H1 (cell line): ENCODE measurements at regions not wholly inside any gene's neighbourhood (a gene's known extent, or its start where the extent isn't known, plus 50 kb on each side); places are given as distances from the start of the nearest gene placed in this dataset.

ENCODE experiments used
- CTCF ChIA-PET: fragments of 300-600 bp; sonication (Branson Sonifier 250); formaldehyde crosslinking; loops from one replicate; lab custom pipeline; 2021; ENCODE audit not compliant: partially characterized antibody; lab: Charles Lee
- POLR2A ChIA-PET: fragments of 300-600 bp; sonication (Branson Sonifier 250); formaldehyde crosslinking; loops from one replicate; lab custom pipeline; 2021; ENCODE audit warnings: inconsistent platforms; ENCODE audit not compliant: partially characterized antibody; lab: Charles Lee
- DNase-seq, 2 experiments: peaks; one replicate each; pipeline versions ENCODE4 v3.0.0 to v3.0.0-alpha.2; 2010 to 2022; ENCODE audit warnings: low spot score in 2 of 2, low read depth in 1 of 2, mixed read lengths in 1 of 2
- FAIRE-seq: peaks from 2 replicates; lab custom pipeline; 2011; peaks lifted over from hg19 to GRCh38; lab: Jason Lieb, UNC
- H2AFZ ChIP-seq: 2 replicates; pipeline ENCODE4 v1.8.1; 2012; ENCODE audit warnings: low read length, inconsistent platforms
- H2AK5ac ChIP-seq: 2 replicates; pipeline ENCODE4 v1.6.1; 2013; ENCODE audit warnings: low read depth, low read length
- H2BK120ac ChIP-seq: replicated peaks from 2 replicates; pipeline ENCODE3; 2013; ENCODE audit warnings: low read depth, low read length, inconsistent platforms
- H2BK12ac ChIP-seq: 2 replicates; pipeline ENCODE4 v1.6.1; 2013; ENCODE audit warnings: low read depth, low read length
- H2BK15ac ChIP-seq: 2 replicates; pipeline ENCODE4 v1.6.1; 2013; ENCODE audit warnings: low read length
- H2BK20ac ChIP-seq: 2 replicates; pipeline ENCODE4 v1.6.1; 2013; ENCODE audit warnings: low read length
- H2BK5ac ChIP-seq: 2 replicates; pipeline ENCODE4 v1.6.1; 2013; ENCODE audit warnings: low read depth, low read length
- H3K14ac ChIP-seq: 2 replicates; pipeline ENCODE4 v1.6.1; 2013; ENCODE audit warnings: inconsistent platforms; ENCODE audit not compliant: insufficient read length
- H3K18ac ChIP-seq: 2 replicates; pipeline ENCODE4 v1.6.1; 2013; ENCODE audit warnings: low read length; ENCODE audit errors: extremely low read depth
- H3K23ac ChIP-seq: 2 replicates; pipeline ENCODE4 v1.6.1; 2013; ENCODE audit warnings: inconsistent platforms; ENCODE audit not compliant: insufficient read length
- H3K23me2 ChIP-seq: 2 replicates; pipeline ENCODE4 v1.6.1; 2013; ENCODE audit warnings: low read depth, low read length
- H3K27ac ChIP-seq: 2 replicates; pipeline ENCODE4 v1.6.1; 2011; ENCODE audit warnings: low read depth, low read length, inconsistent platforms
- H3K27me3 ChIP-seq, 4 experiments: replicated peaks in 1 of 4; 1 replicate in 1 of 4; 2 replicates in 3 of 4; pipeline versions ENCODE4 v1.6.1 to v1.8.1; 2011 to 2013; ENCODE audit warnings: low read length in 3 of 4, mild to moderate bottlenecking in 3 of 4, inconsistent platforms in 2 of 4, mixed read lengths in 2 of 4, moderate library complexity in 1 of 4; ENCODE audit not compliant: control insufficient read depth in 3 of 4, insufficient read depth in 3 of 4; ENCODE audit errors: extremely low read depth in 1 of 4
- H3K36me3 ChIP-seq, 4 experiments: 2 replicates each; pipeline versions ENCODE4 v1.6.1 to v1.8.1; 2011 to 2013; ENCODE audit warnings: mild to moderate bottlenecking in 4 of 4, low read length in 3 of 4, moderate library complexity in 2 of 4, control low read depth in 1 of 4, inconsistent platforms in 1 of 4; ENCODE audit not compliant: insufficient read depth in 4 of 4, control insufficient read depth in 2 of 4
- H3K4ac ChIP-seq: replicated peaks from 2 replicates; pipeline ENCODE3; 2013; ENCODE audit warnings: low read length, low read depth, mixed read lengths, inconsistent platforms; ENCODE audit not compliant: insufficient read length
- H3K4me1 ChIP-seq, 4 experiments: replicated peaks in 1 of 4; 1 replicate in 1 of 4; 2 replicates in 3 of 4; pipeline versions ENCODE4 v1.6.1 to v1.8.1; 2011 to 2013; ENCODE audit warnings: low read length in 3 of 4, inconsistent platforms in 2 of 4, mixed read lengths in 1 of 4; ENCODE audit not compliant: insufficient read depth in 4 of 4, control insufficient read depth in 3 of 4
- H3K4me2 ChIP-seq, 2 experiments: 2 replicates each; pipeline versions ENCODE4 v1.6.1 to v1.8.1; 2011 to 2013; ENCODE audit warnings: low read depth in 2 of 2, low read length in 2 of 2, control low read depth in 1 of 2, inconsistent platforms in 1 of 2, mild to moderate bottlenecking in 1 of 2; ENCODE audit not compliant: insufficient read depth in 1 of 2
- H3K4me3 ChIP-seq, 4 experiments: fragments of 200-600, 300-600 bp in 1 of 4; sonication (generic), shearing (Covaris generic), sonication (Bioruptor Twin) in 1 of 4; 2 replicates each; pipeline versions ENCODE4 v1.5.1 to v1.8.1; 2011 to 2016; ENCODE audit warnings: low read length in 4 of 4, low read depth in 3 of 4, control low read depth in 2 of 4, inconsistent platforms in 2 of 4, mild to moderate bottlenecking in 2 of 4, mixed read lengths in 1 of 4, moderate library complexity in 1 of 4; ENCODE audit not compliant: insufficient read depth in 2 of 4; ENCODE audit errors: extremely low read depth in 1 of 4
- H3K56ac ChIP-seq: replicated peaks from 2 replicates; pipeline ENCODE3; 2013; ENCODE audit warnings: low read depth, mild to moderate bottlenecking, mixed read lengths, low read length, inconsistent platforms; ENCODE audit not compliant: insufficient read length
- H3K79me1 ChIP-seq: 2 replicates; pipeline ENCODE4 v1.6.1; 2013; ENCODE audit warnings: low read depth, low read length, control low read depth
- H3K79me2 ChIP-seq, 2 experiments: 2 replicates each; pipeline versions ENCODE4 v1.6.1 to v1.8.1; 2012 to 2013; ENCODE audit warnings: low read length in 2 of 2, mild to moderate bottlenecking in 2 of 2, inconsistent platforms in 1 of 2; ENCODE audit not compliant: insufficient read depth in 2 of 2, control insufficient read depth in 1 of 2
- H3K9ac ChIP-seq, 4 experiments: replicated peaks in 1 of 4; 1 replicate in 1 of 4; 2 replicates in 3 of 4; pipeline versions ENCODE4 v1.6.1 to v1.8.1; 2011 to 2013; ENCODE audit warnings: low read depth in 3 of 4, low read length in 3 of 4, control low read depth in 2 of 4, mild to moderate bottlenecking in 2 of 4, moderate library complexity in 2 of 4, inconsistent platforms in 1 of 4; ENCODE audit errors: extremely low read depth in 1 of 4
- H3K9me3 ChIP-seq, 2 experiments: 2 replicates each; pipeline versions ENCODE4 v1.6.1 to v1.8.1; 2012 to 2013; ENCODE audit warnings: mild to moderate bottlenecking in 2 of 2, moderate library complexity in 2 of 2, control low read depth in 1 of 2, inconsistent platforms in 1 of 2, low read depth in 1 of 2, low read length in 1 of 2, mixed read lengths in 1 of 2; ENCODE audit not compliant: insufficient read depth in 2 of 2
- H4K20me1 ChIP-seq, 2 experiments: replicated peaks in 1 of 2; 2 replicates each; pipeline versions ENCODE3 to v1.8.1; 2011 to 2013; ENCODE audit warnings: inconsistent platforms in 2 of 2, low read length in 2 of 2, mild to moderate bottlenecking in 1 of 2; ENCODE audit not compliant: insufficient read depth in 2 of 2, control insufficient read depth in 1 of 2
- H4K5ac ChIP-seq: 2 replicates; pipeline ENCODE4 v1.6.1; 2013; ENCODE audit warnings: low read length, low read depth, mixed read lengths, inconsistent platforms; ENCODE audit not compliant: insufficient read length
- H4K8ac ChIP-seq: 2 replicates; pipeline ENCODE4 v1.8.0; 2013; ENCODE audit warnings: mild to moderate bottlenecking, moderate library complexity, low read length, inconsistent platforms; ENCODE audit not compliant: insufficient read depth; ENCODE audit errors: extremely low read depth
- H4K91ac ChIP-seq: replicated peaks from 2 replicates; pipeline ENCODE3; 2013; ENCODE audit warnings: low read length, mixed read lengths, inconsistent platforms; ENCODE audit not compliant: insufficient read length
- ASH2L ChIP-seq: fragments of 200-600, 300-600 bp; sonication (generic); IDR thresholded peaks from one replicate; pipeline ENCODE4 v1.7.1; 2017; ENCODE audit warnings: low read length
- CBX5 ChIP-seq: fragments of 300-800, 300-1000 bp; sonication (generic); IDR thresholded peaks from 2 replicates; pipeline ENCODE4 v1.7.1; 2016; ENCODE audit warnings: antibody characterized with exemption, low read length, low read depth
- EGR1 ChIP-seq: IDR thresholded peaks from 2 replicates; pipeline ENCODE4 v1.6.1; 2011; ENCODE audit warnings: low read depth, low read length, borderline replicate concordance
- GTF2F1 ChIP-seq: IDR thresholded peaks from 2 replicates; pipeline ENCODE4 v1.6.1; 2012; ENCODE audit warnings: low read depth, low read length, improper control_type of control experiment, borderline replicate concordance
- KDM1A ChIP-seq: fragments of 200-600, 300-600 bp; sonication (generic); IDR thresholded peaks from 2 replicates; pipeline ENCODE4 v1.7.1; 2016; ENCODE audit warnings: mild to moderate bottlenecking, low read length, borderline replicate concordance
- KDM5A ChIP-seq: fragments of 200-600 bp; IDR thresholded peaks from 2 replicates; pipeline ENCODE4 v1.7.1; 2012; ENCODE audit warnings: mild to moderate bottlenecking, low read length, inconsistent platforms, mixed read lengths
- SP1 ChIP-seq: IDR thresholded peaks from 2 replicates; pipeline ENCODE4 v1.6.1; 2011; ENCODE audit warnings: low read depth, low read length
- SP4 ChIP-seq: IDR thresholded peaks from 2 replicates; pipeline ENCODE4 v1.6.1; 2012; ENCODE audit warnings: low read length, inconsistent platforms
- TBP ChIP-seq: IDR thresholded peaks from 2 replicates; pipeline ENCODE4 v1.6.1; 2011; ENCODE audit warnings: low read depth, low read length, improper control_type of control experiment
- ZNF274 ChIP-seq: IDR thresholded peaks from 2 replicates; pipeline ENCODE4 v1.7.0; 2012; ENCODE audit warnings: low read length, borderline replicate concordance; ENCODE audit errors: extremely low read depth
- WGBS, 2 experiments: shearing (Covaris generic) in 1 of 2; methylation state at CpG; one replicate each; pipeline versions ENCODE4 v1.1.6 to v1.1.7; 2013 to 2015; ENCODE audit warnings: low lambda C conversion rate in 2 of 2, mixed read lengths in 2 of 2, inconsistent platforms in 1 of 2, low coverage in 1 of 2, missing lambda C conversion rate in 1 of 2; ENCODE audit not compliant: insufficient replicate concordance in 2 of 2, insufficient coverage in 1 of 2, insufficient read length in 1 of 2; ENCODE audit errors: extremely low coverage in 1 of 2, missing lambda C conversion rate in 1 of 2; 5-methylcytosine and 5-hydroxymethylcytosine counted together
- TF ChIP-seq, protein P1 (sequence below), 3 experiments: IDR thresholded peaks; 1 replicate in 2 of 3; 2 replicates in 1 of 3; pipeline versions ENCODE4 v1.5.1 to v1.6.1; 2011; ENCODE audit warnings: low read length in 3 of 3, mild to moderate bottlenecking in 3 of 3, inconsistent platforms in 2 of 3, low read depth in 1 of 3, moderate library complexity in 1 of 3; ENCODE audit not compliant: insufficient read depth in 1 of 3; ENCODE audit errors: control extremely low read depth in 1 of 3
- TF ChIP-seq, protein P2 (sequence below): IDR thresholded peaks from 2 replicates; pipeline ENCODE4 v1.6.1; 2012; ENCODE audit warnings: inconsistent platforms

DNA sequence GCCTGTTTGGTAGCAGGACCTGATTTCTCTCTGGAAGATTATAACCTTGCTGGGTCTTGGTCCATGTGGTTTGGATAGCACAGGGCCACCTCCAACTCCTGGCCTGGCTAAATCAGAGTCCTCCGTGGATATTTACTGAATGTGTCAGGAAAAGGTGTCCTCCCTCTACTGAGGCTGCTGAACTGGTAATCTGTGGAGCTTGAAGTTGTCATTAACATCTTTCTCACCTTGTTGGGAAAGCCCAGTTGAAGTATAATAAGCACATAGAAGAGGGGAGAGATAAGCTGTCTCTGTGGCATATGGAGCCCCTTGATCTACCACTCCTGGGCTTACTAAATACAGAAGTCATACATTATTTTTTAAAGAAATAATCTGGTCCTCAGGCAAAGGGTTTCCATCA, 294.3 kb upstream of the B3GALT2 start:
- H3K56ac ChIP-seq: no peak overlapping the region
- no peaks in the 10 kb centered on the region for H3K9me3 ChIP-seq
- no peak for FAIRE-seq
- H2AFZ ChIP-seq: no peak overlapping the region
- H3K4me2 ChIP-seq: no peak overlapping the region
- no peak overlapping the region for H4K91ac ChIP-seq
- no peaks in the 10 kb centered on the region for H3K79me1 ChIP-seq
- no peak overlapping the region for H2BK20ac ChIP-seq
- H3K4me1 ChIP-seq: no peaks in the 10 kb centered on the region
- no peaks in the 10 kb centered on the region for H4K20me1 ChIP-seq
- no peak overlapping the region for H3K4ac ChIP-seq
- CTCF ChIA-PET: interaction anchor here (1.0 kb wide), 1 partner anchor 150 kb away, joined by 3 read pairs; no protein-coding TSS in a partner anchor
- H2BK120ac ChIP-seq: no peak overlapping the region
- H4K8ac ChIP-seq: no peak overlapping the region
- no peak overlapping the region for H3K27ac ChIP-seq
- H3K23ac ChIP-seq: no peak overlapping the region
- no peak overlapping the region for H3K9ac ChIP-seq
- POLR2A ChIA-PET: no interaction called here
- H2BK15ac ChIP-seq: no peak overlapping the region
- H4K5ac ChIP-seq: no peak overlapping the region
- no peaks in the 10 kb centered on the region; a peak in 1 of 8 replicates for H3K36me3 ChIP-seq
- no peak overlapping the region for H3K4me3 ChIP-seq
- H3K23me2 ChIP-seq: no peaks in the 10 kb centered on the region
- H3K18ac ChIP-seq: no peak overlapping the region
- no peak overlapping the region for H3K14ac ChIP-seq
- 50% methylated on average over 1 of the region's 1 CpG; no CpG with 5 or more reads in 1 of the 2 experiments for WGBS, 2 experiments
- no peaks in the 10 kb centered on the region for H3K79me2 ChIP-seq
- H2AK5ac ChIP-seq: no peak overlapping the region
- no peaks in the 10 kb centered on the region for H3K27me3 ChIP-seq
- H2BK5ac ChIP-seq: no peak overlapping the region
- DNase-seq: no peak
- no peak overlapping the region for H2BK12ac ChIP-seq
- TF ChIP-seq EGR1: no peak
- TF ChIP-seq SP1: no peak
- no peak for TF ChIP-seq KDM5A
- TF ChIP-seq, protein P1, sequence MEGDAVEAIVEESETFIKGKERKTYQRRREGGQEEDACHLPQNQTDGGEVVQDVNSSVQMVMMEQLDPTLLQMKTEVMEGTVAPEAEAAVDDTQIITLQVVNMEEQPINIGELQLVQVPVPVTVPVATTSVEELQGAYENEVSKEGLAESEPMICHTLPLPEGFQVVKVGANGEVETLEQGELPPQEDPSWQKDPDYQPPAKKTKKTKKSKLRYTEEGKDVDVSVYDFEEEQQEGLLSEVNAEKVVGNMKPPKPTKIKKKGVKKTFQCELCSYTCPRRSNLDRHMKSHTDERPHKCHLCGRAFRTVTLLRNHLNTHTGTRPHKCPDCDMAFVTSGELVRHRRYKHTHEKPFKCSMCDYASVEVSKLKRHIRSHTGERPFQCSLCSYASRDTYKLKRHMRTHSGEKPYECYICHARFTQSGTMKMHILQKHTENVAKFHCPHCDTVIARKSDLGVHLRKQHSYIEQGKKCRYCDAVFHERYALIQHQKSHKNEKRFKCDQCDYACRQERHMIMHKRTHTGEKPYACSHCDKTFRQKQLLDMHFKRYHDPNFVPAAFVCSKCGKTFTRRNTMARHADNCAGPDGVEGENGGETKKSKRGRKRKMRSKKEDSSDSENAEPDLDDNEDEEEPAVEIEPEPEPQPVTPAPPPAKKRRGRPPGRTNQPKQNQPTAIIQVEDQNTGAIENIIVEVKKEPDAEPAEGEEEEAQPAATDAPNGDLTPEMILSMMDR (IDR thresholded peaks at IDR 0.05; ENCODE audit: control extremely low read depth in 1 of 3, insufficient read depth in 1 of 3, low read depth in 1 of 3, low read length in 3 of 3): no peak
- no peak for TF ChIP-seq ASH2L
- no peak for TF ChIP-seq TBP
- TF ChIP-seq ZNF274: no peak
- TF ChIP-seq, protein P2, sequence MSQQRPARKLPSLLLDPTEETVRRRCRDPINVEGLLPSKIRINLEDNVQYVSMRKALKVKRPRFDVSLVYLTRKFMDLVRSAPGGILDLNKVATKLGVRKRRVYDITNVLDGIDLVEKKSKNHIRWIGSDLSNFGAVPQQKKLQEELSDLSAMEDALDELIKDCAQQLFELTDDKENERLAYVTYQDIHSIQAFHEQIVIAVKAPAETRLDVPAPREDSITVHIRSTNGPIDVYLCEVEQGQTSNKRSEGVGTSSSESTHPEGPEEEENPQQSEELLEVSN: no peak
- TF ChIP-seq SP4: no peak
- TF ChIP-seq GTF2F1: no peak
- TF ChIP-seq KDM1A: no peak
- no peak for TF ChIP-seq CBX5
